ENCODE measurements at regions not wholly inside any gene's neighbourhood (a gene's known extent, or its start where the extent isn't known, plus 50 kb on each side); places are given as distances from the start of the nearest gene placed in this dataset.

- no peak overlapping the region for H3K4me3 ChIP-seq (replicated peaks; ENCODE audit: low read depth, low read length)
- H3K36me3 ChIP-seq (ENCODE audit: control insufficient read depth, insufficient read depth, low read length), result no peaks in the 10 kb centered on the region
- H3K27me3 ChIP-seq (replicated peaks; ENCODE audit: control insufficient read depth, insufficient read depth, low read length), result no peaks in the 10 kb centered on the region
- DNase-seq (ENCODE audit: extremely low read depth, insufficient read length), result no peak
- no peak for TF ChIP-seq CTCF (IDR thresholded peaks at IDR 0.05; ENCODE audit: insufficient read depth, low read length, poor library complexity, severe bottlenecking)
Observed at GRCh38 chr4:117429506-117429905, 344.1 kb upstream of the TRAM1L1 start.

GRCh38 chr4:117434424-117434823, 349.0 kb upstream of the TRAM1L1 start:
- Histone ChIP-seq H3K27me3 (replicated peaks; ENCODE audit: control insufficient read depth, insufficient read depth, low read length) (no peaks in the 10 kb centered on the region), H3K4me3 (replicated peaks; ENCODE audit: low read depth, low read length) (no peak overlapping the region), H3K36me3 (ENCODE audit: control insufficient read depth, insufficient read depth, low read length) (no peaks in the 10 kb centered on the region)
- no peak for TF ChIP-seq CTCF (IDR thresholded peaks at IDR 0.05; ENCODE audit: insufficient read depth, low read length, poor library complexity, severe bottlenecking)
- no peak for DNase-seq (ENCODE audit: extremely low read depth, insufficient read length)

- Histone ChIP-seq H3K36me3 (ENCODE audit: control insufficient read depth, insufficient read depth, low read length) (no peaks in the 10 kb centered on the region), H3K4me3 (replicated peaks; ENCODE audit: low read depth, low read length) (no peak overlapping the region), H3K27me3 (replicated peaks; ENCODE audit: control insufficient read depth, insufficient read depth, low read length) (no peaks in the 10 kb centered on the region)
- peak; percentile 54 for TF ChIP-seq CTCF (IDR thresholded peaks at IDR 0.05; ENCODE audit: insufficient read depth, low read length, poor library complexity, severe bottlenecking)
- no peak for DNase-seq (ENCODE audit: extremely low read depth, insufficient read length)
Observed at GRCh38 chr4:117447925-117448324, 362.5 kb upstream of the TRAM1L1 start.

GRCh38 chr4:117455088-117455487, 369.7 kb upstream of the TRAM1L1 start:
- DNase-seq (ENCODE audit: extremely low read depth, insufficient read length), result no peak
- Histone ChIP-seq H3K4me3 (replicated peaks; ENCODE audit: low read depth, low read length) (no peak overlapping the region), H3K27me3 (replicated peaks; ENCODE audit: control insufficient read depth, insufficient read depth, low read length) (no peaks in the 10 kb centered on the region), H3K36me3 (ENCODE audit: control insufficient read depth, insufficient read depth, low read length) (no peaks in the 10 kb centered on the region)
- TF ChIP-seq CTCF (IDR thresholded peaks at IDR 0.05; ENCODE audit: insufficient read depth, low read length, poor library complexity, severe bottlenecking), result no peak

- TF ChIP-seq CTCF (IDR thresholded peaks at IDR 0.05; ENCODE audit: insufficient read depth, low read length, poor library complexity, severe bottlenecking), result no peak
- DNase-seq (ENCODE audit: extremely low read depth, insufficient read length), result no peak
- no peak overlapping the region for H3K4me3 ChIP-seq (replicated peaks; ENCODE audit: low read depth, low read length)
- H3K36me3 ChIP-seq (ENCODE audit: control insufficient read depth, insufficient read depth, low read length), result no peaks in the 10 kb centered on the region
- H3K27me3 ChIP-seq (replicated peaks; ENCODE audit: control insufficient read depth, insufficient read depth, low read length), result no peaks in the 10 kb centered on the region
Observed at GRCh38 chr4:117466388-117466787, 381.0 kb upstream of the TRAM1L1 start.

- Histone ChIP-seq H3K36me3 (ENCODE audit: control insufficient read depth, insufficient read depth, low read length) (no peaks in the 10 kb centered on the region), H3K27me3 (replicated peaks; ENCODE audit: control insufficient read depth, insufficient read depth, low read length) (no peaks in the 10 kb centered on the region), H3K4me3 (replicated peaks; ENCODE audit: low read depth, low read length) (no peak overlapping the region)
- DNase-seq (ENCODE audit: extremely low read depth, insufficient read length), result no peak
- no peak for TF ChIP-seq CTCF (IDR thresholded peaks at IDR 0.05; ENCODE audit: insufficient read depth, low read length, poor library complexity, severe bottlenecking)
Observed at GRCh38 chr4:117467404-117467803, 382.0 kb upstream of the TRAM1L1 start.

Data from GM06990 (cell line).